Spleen (tissue), 7 donors: ENCODE measurements at regions not wholly inside any gene's neighbourhood (a gene's known extent, or its start where the extent isn't known, plus 50 kb on each side); places are given as distances from the start of the nearest gene placed in this dataset.

Experiments used
- POLR2A ChIP-seq, 3 donors: fragments of 450-650 bp; IDR thresholded peaks; one replicate each; pipeline ENCODE4 v1.5.1; 2017; ENCODE audit warnings: antibody characterized with exemption in 3 of 3, mild to moderate bottlenecking in 1 of 3
- TF ChIP-seq, protein P1 (sequence below), 11 experiments: fragments of 200-600 bp in 7 of 11; fragments of 450-650 bp in 4 of 11; sonication (generic) in 4 of 11; IDR thresholded peaks in 8 of 11; conservative IDR thresholded peaks in 3 of 11; 1 replicate in 7 of 11; 2 replicates in 4 of 11; pipeline versions ENCODE4 v1.4.0 to v1.8.0; 2016 to 2021; ENCODE audit warnings: antibody characterized with exemption in 11 of 11, inconsistent platforms in 4 of 11, mild to moderate bottlenecking in 1 of 11
- donor health status: DM: no; HTN: no; CAD: no; lungs with moderate emphysema.
- donor health status: DM: no; HTN: no; CAD: no.
- donor health status: DM: no; HTN: no; CAD: no.

DNA sequence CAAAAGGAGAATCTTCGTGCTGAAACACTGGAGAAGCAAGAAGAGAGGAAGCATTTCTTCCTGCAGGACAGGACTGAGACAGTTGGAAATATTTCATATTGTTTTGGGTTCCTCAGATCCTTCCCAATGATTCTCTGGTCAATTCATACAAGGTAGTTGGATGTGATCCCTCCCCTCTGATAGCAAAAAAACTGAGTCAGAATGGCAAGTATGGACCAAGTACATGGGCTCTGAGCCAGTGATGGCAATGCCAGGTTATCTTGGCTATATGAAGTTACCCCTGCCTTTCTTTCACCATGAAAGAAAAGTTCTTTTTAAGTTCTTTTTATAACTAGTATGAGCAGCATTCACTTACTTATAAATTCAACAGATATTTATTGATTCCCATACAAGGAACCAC lies 124.4 kb upstream of the PTPRZ1 start:
- TF ChIP-seq POLR2A (IDR thresholded peaks at IDR 0.05) = no peak
- TF ChIP-seq, protein P1, sequence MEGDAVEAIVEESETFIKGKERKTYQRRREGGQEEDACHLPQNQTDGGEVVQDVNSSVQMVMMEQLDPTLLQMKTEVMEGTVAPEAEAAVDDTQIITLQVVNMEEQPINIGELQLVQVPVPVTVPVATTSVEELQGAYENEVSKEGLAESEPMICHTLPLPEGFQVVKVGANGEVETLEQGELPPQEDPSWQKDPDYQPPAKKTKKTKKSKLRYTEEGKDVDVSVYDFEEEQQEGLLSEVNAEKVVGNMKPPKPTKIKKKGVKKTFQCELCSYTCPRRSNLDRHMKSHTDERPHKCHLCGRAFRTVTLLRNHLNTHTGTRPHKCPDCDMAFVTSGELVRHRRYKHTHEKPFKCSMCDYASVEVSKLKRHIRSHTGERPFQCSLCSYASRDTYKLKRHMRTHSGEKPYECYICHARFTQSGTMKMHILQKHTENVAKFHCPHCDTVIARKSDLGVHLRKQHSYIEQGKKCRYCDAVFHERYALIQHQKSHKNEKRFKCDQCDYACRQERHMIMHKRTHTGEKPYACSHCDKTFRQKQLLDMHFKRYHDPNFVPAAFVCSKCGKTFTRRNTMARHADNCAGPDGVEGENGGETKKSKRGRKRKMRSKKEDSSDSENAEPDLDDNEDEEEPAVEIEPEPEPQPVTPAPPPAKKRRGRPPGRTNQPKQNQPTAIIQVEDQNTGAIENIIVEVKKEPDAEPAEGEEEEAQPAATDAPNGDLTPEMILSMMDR (IDR thresholded peaks at IDR 0.05 in 8 of 11, conservative IDR thresholded peaks at IDR 0.05 in 3 of 11) = no peak
